Central memory CD8-positive, alpha-beta T cell (primary cell): ENCODE measurements at regions not wholly inside any gene's neighbourhood (a gene's known extent, or its start where the extent isn't known, plus 50 kb on each side); places are given as distances from the start of the nearest gene placed in this dataset.

Experiments
- ATAC-seq: fragments of 150-1000 bp; cut with Tn5 transposase; replicated peaks from 2 replicates; pipeline ENCODE4 v1.10.0; 2022; ENCODE audit warnings: mild to moderate bottlenecking, moderate FRiP score, moderate number of reproducible peaks; ENCODE audit not compliant: poor library complexity, severe bottlenecking; ENCODE audit errors: extremely low read depth
- DNase-seq, 2 donors: peaks; one replicate each; pipeline ENCODE4 v3.0.0; 2021; ENCODE audit warnings: low spot score in 2 of 2
- H3K27ac Mint-ChIP-seq: one replicate; pipeline ENCODE4 v1.8.0; 2022; ENCODE audit warnings: low read depth, mild to moderate bottlenecking, moderate library complexity, mixed read lengths
- H3K27me3 Mint-ChIP-seq: one replicate; pipeline ENCODE4 v1.8.0; 2022; ENCODE audit warnings: mixed read lengths
- H3K36me3 Mint-ChIP-seq: one replicate; pipeline ENCODE4 v1.8.0; 2022; ENCODE audit warnings: mild to moderate bottlenecking, moderate library complexity, mixed read lengths; ENCODE audit not compliant: insufficient read depth
- H3K4me1 Mint-ChIP-seq: one replicate; pipeline ENCODE4 v1.8.0; 2022; ENCODE audit warnings: mixed read lengths
- H3K4me3 Mint-ChIP-seq: one replicate; pipeline ENCODE4 v1.8.0; 2022; ENCODE audit warnings: mild to moderate bottlenecking, moderate library complexity, mixed read lengths
- H3K9me3 Mint-ChIP-seq: one replicate; pipeline ENCODE4 v1.8.0; 2022; ENCODE audit warnings: mixed read lengths

DNA sequence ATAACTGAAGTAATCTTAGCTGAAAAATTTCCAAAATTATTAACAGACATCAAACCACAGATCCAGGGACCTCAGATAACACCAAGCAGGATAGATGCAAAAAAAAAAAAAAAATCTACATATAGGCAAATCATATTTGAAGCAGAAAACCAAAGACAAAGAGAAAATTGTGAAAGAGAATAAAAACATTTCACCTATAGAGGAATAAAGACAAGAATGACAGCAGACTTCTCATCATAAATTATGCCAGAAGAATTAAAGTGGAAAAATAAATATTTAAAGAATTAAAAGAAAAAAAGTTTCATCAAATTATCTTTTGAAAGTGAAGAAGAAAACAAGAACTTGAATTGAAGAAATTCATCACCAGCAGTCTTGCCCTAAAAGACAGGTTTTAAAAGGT, 467.5 kb downstream of the GPAM start:
- ATAC-seq (no peak), DNase-seq (no peak)
- Mint-ChIP-seq H3K27me3 (peaks cover 8% of the 10 kb centered on the region), H3K36me3 (no peaks in the 10 kb centered on the region), H3K27ac (no peak overlapping the region), H3K4me1 (no peaks in the 10 kb centered on the region), H3K9me3 (no peaks in the 10 kb centered on the region), H3K4me3 (no peak overlapping the region)

DNA sequence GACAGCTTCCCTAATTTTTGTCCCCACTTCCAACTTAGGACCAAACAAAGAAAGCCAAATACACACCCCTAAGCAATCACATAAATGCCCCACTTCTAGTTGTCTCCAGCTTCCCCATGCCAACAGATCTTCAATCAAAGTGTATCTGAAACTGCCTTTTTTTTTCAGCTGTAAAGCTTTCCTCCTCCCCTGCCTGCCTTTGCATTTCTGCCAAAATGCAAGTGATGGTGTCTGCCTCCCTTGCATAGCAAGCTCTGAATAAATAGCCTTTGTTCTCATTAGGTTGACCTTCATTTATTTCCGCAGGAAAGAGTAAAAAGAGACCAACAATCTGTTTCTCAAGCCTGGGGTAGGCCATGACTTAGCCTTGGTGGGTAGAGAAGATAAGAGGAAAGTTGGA, 459.4 kb downstream of the GPAM start:
- Mint-ChIP-seq H3K9me3 (no peaks in the 10 kb centered on the region), H3K4me1 (no peaks in the 10 kb centered on the region), H3K27ac (no peak overlapping the region), H3K4me3 (no peak overlapping the region), H3K36me3 (no peaks in the 10 kb centered on the region), H3K27me3 (no peaks in the 10 kb centered on the region)
- DNase-seq, result no peak
- no peak for ATAC-seq

DNA sequence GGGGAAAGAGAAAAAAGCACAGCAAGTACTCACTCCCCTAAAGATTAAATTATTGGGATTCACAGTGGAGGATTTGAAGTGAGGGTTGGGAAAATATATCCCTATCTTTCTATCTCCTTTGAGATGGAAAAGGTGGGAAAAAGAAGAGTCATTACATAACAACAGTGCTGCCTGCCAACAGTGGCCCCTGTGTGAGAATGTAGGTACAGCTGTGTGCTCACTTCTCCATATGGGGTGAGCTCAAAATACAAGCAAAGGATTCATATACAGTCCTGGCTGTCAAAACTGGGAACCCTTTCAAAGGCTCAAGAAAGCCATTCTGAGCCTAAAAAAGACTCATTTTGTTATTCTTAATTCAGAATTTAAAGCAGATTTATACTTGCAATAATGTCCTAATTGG, 458.5 kb downstream of the GPAM start:
- no peak overlapping the region for H3K4me3 Mint-ChIP-seq
- no peak for ATAC-seq
- no peaks in the 10 kb centered on the region for H3K4me1 Mint-ChIP-seq
- no peaks in the 10 kb centered on the region for H3K27me3 Mint-ChIP-seq
- H3K9me3 Mint-ChIP-seq, result no peaks in the 10 kb centered on the region
- H3K27ac Mint-ChIP-seq, result no peak overlapping the region
- no peak for DNase-seq
- no peaks in the 10 kb centered on the region for H3K36me3 Mint-ChIP-seq

DNA sequence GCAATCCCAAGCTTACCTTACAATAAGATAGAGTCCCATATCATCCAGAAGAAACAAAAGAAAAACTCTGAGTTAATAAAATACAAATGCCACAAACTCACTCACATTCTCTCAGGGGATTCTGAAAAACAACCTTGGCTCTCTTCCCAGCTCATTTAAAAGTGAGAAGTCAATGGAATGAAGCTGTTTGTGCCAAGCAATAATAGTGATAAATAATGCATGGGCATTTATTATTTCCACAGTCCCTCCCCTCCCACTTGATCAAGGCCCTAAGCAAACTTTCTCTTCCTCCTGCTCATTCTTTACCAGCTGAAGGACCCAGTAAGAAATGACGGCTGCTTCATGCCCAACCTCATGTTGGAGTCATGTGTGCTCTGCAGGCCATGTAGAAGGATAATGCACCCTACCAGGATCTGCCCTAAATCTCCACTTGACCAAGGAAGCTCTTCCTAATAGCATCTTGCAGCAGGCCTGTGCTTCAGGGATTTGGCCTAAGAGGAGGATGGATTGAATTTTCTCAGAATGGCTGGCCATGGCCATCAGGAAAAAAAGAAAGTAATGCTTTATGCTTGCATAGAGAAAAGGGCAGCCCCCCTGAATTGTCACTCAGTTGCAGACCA, 451.3 kb downstream of the GPAM start:
- ATAC-seq, result no peak
- peaks cover 5% of the 10 kb centered on the region for H3K9me3 Mint-ChIP-seq
- no peak for DNase-seq
- H3K4me3 Mint-ChIP-seq, result no peak overlapping the region
- no peaks in the 10 kb centered on the region for H3K36me3 Mint-ChIP-seq
- no peak overlapping the region for H3K27ac Mint-ChIP-seq
- no peaks in the 10 kb centered on the region for H3K4me1 Mint-ChIP-seq
- no peaks in the 10 kb centered on the region for H3K27me3 Mint-ChIP-seq

DNA sequence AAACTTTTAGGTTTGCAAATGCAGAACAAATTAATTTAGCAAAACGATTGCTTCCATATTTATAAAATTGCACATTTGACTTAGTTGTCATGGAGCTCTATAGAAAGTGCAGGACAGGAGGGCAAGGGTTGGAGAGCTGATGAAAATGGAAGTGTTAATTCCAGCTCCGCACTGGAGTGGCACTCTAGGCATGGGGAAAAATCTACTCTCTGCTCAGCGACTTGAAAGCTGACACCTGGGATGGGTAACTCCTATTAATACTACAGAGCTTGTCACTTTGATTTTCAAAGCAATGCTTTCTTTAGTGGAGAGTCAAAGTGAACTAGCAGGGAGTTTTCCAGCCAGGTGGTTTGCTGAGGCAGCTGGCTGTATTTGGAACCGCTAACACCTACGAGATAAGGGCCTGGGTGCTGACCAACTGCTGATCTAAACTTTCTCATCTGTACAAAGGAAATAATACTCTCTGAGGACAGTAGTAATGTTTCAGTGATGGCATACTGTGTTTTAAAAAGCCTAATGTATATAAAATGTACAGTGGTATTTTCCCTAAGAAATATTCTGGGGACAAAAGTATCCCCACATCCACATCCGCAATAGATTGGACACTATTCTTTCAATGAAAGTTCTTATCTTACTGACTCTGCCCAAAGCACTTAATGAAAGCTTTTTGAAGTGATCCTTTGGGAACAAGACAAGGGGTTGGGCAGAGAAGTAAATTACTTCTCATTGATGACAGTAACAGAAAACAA, 444.3 kb downstream of the GPAM start:
- Mint-ChIP-seq H3K4me3 (no peak overlapping the region), H3K27ac (no peak overlapping the region), H3K36me3 (no peaks in the 10 kb centered on the region), H3K9me3 (no peaks in the 10 kb centered on the region), H3K4me1 (no peaks in the 10 kb centered on the region), H3K27me3 (no peaks in the 10 kb centered on the region)
- ATAC-seq (no peak), DNase-seq (no peak)

DNA sequence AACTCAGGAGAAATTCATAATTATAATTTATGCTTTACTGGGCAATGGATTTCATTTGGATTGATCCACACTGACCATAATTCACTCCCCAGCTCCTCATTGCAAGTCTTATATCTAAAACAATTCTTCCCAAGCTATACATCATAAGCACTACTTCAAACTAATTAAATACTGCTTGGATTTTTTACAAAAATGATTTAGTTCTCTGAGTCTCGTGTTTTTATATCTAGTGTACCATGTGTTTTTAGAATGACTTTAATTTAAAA, 443.8 kb downstream of the GPAM start:
- Mint-ChIP-seq H3K9me3 (no peaks in the 10 kb centered on the region), H3K27ac (no peak overlapping the region), H3K4me3 (no peak overlapping the region), H3K4me1 (no peaks in the 10 kb centered on the region), H3K36me3 (no peaks in the 10 kb centered on the region), H3K27me3 (no peaks in the 10 kb centered on the region)
- DNase-seq (no peak), ATAC-seq (no peak)

DNA sequence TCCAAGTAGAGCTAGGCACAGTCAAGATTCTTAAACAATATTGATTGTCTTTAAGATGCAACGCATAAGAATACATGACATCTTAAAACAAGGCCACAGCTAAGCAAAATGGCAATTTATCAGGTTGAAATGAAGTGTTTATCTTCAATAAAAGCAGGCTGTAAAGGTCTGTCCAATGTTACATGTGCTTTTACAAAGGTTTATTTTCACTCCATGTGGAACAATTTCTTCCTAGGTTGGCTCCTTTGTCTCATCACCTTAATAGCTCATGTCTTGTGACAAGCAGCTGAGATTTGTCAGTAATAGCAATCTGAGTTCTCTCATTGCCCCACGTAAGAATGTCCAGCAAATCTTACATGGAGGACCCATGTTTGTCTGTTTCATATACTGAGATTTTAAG, 437.6 kb downstream of the GPAM start:
- no peaks in the 10 kb centered on the region for H3K9me3 Mint-ChIP-seq
- no peak for DNase-seq
- H3K4me1 Mint-ChIP-seq, result no peaks in the 10 kb centered on the region
- H3K36me3 Mint-ChIP-seq, result no peaks in the 10 kb centered on the region
- H3K27ac Mint-ChIP-seq, result no peak overlapping the region
- H3K27me3 Mint-ChIP-seq, result no peaks in the 10 kb centered on the region
- no peak overlapping the region for H3K4me3 Mint-ChIP-seq
- no peak for ATAC-seq

DNA sequence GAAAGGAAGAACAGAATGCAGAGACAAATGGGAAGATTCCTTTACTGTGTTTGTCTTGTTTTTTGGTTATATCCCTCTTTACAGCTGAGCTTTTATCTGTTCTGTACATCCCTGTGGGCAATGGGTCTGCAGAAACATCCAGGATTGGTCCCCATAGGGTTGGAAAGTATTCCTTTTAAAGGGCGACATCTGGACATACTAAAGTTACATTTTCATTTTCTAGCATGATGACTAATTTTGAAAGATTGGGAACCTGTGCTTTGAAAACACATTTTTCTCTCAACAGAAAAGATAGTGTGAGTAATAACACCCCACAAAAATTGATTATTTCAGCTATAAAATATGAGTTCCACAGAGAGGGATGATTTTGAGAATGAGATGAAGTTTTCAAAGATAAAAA, 435.8 kb downstream of the GPAM start:
- H3K36me3 Mint-ChIP-seq, result no peaks in the 10 kb centered on the region
- H3K4me1 Mint-ChIP-seq, result no peaks in the 10 kb centered on the region
- no peak overlapping the region for H3K4me3 Mint-ChIP-seq
- no peaks in the 10 kb centered on the region for H3K9me3 Mint-ChIP-seq
- no peaks in the 10 kb centered on the region for H3K27me3 Mint-ChIP-seq
- DNase-seq (no peak), ATAC-seq (no peak)
- H3K27ac Mint-ChIP-seq, result no peak overlapping the region

DNA sequence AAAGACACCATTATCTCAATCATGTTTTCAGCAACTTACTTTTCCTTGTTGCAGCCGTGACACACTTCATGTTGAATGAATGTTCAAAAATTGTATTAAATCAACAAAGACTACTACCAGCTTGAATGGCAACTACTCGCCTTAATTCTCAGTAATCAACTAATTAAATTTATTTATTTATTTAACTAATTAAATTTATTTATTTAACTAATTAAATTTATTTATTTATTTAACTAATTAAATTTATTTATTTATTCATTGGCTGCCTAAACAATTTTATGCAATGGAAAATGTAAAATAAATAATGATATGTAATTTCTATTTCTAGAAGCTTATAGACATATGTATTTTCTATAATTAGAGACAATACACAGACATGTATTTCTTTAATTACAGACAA, 435.4 kb downstream of the GPAM start:
- DNase-seq, result no peak

DNA sequence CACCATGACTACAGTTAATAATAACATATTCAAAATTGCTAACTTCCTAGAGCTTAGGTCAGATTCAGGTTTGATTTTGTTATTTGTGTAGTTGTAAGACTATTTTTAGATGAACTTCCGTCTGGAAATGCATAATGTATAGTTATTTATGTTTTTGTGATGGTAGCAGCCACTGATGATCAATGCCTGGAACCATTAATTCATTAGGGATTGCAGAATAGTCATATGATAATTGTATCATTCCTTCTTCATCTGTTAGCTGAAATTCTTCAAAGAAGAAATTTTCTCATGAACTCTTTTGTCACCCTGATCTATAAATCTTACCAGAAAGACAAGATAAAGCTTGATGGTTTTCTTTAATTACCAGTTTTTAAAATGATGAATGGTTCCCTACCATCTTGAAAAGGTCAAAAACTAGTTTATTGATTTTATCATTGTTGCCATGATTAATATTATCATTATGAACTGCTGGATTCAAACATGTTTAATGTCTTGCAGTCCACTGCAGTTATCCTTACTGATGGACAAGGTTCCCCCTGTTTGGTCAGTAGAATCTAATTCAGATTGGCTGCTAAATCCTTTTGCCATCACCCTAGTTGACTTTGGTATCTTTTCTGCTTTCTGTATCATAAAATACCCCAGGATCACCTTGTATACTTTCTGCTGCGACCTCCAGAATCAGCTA, 433.3 kb downstream of the GPAM start:
- Mint-ChIP-seq H3K4me3 (no peak overlapping the region), H3K9me3 (no peaks in the 10 kb centered on the region), H3K36me3 (no peaks in the 10 kb centered on the region), H3K4me1 (no peaks in the 10 kb centered on the region), H3K27ac (no peak overlapping the region), H3K27me3 (peaks cover under 1% of the 10 kb centered on the region)
- no peak for DNase-seq
- ATAC-seq, result no peak

More for the DNA sequence above, 435.4 kb downstream of the GPAM start:
- Mint-ChIP-seq H3K27ac (no peak overlapping the region), H3K9me3 (no peaks in the 10 kb centered on the region), H3K27me3 (no peaks in the 10 kb centered on the region), H3K4me3 (no peak overlapping the region), H3K4me1 (no peaks in the 10 kb centered on the region), H3K36me3 (no peaks in the 10 kb centered on the region)
- ATAC-seq, result no peak

DNA sequence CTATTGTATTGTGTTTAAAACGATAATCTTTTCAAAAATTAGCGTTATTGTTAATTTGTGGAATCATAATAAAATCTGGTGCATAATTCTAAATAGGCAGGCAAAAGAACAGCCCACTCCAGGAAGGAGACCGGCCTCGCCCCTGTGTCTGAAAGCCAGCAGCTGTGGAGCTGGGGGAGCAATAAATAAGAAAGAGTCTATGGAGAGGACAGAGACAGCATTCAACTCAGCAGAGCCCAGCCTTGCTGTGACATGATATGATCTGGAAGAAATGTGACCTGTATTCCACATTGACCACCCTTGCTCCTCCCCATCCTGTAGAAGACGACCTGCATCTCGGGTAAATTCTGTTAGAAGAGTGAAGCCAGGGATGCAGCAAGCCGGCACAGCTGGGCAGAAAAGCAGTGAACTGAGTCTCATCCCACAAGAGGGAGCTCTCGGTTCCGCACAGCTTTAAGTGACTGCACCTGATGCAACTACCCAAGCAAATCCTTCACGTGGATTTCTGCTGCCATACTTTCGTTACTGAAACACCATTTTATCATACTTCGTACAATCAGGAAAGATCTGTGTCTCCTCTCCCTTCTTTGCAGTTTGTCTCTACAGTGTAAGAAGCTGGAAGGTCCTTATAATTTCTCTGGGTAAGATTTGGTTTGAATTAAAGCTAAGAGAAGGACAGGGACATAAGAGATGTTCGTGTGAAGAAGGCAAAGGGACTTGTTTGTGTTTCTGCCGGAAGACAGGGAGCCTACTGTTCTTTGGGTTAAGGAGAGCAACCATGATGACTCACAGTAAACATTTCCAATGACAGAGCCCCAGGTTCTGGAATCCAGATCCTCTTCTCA, 427.1 kb downstream of the GPAM start:
- Mint-ChIP-seq H3K4me3 (no peak overlapping the region), H3K36me3 (no peaks in the 10 kb centered on the region), H3K27ac (no peak overlapping the region), H3K27me3 (peaks cover 20% of the 10 kb centered on the region), H3K9me3 (no peaks in the 10 kb centered on the region), H3K4me1 (no peaks in the 10 kb centered on the region)
- no peak for ATAC-seq
- no peak for DNase-seq

DNA sequence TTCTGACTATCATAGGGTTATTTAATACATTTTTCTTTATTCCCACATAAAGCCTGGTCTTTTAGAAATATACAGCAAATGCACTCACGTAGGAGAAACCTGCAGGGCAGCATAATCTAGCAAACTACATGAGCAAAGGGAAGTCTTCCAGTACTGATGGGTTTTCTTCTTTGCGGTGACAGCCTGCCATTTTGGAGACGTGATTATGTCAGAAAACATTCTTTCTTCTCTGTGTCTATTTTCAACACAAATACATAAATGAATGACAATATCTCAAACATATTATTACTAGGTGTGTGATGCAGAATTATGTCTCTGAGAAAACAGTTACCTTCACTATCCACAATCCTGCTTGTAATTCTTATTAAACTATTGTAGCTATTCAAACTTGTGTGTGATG, 425.0 kb downstream of the GPAM start:
- H3K4me1 Mint-ChIP-seq, result no peaks in the 10 kb centered on the region
- no peak overlapping the region for H3K4me3 Mint-ChIP-seq
- no peaks in the 10 kb centered on the region for H3K9me3 Mint-ChIP-seq
- ATAC-seq (no peak), DNase-seq (no peak)
- peaks cover 20% of the 10 kb centered on the region for H3K27me3 Mint-ChIP-seq
- H3K27ac Mint-ChIP-seq, result no peak overlapping the region
- no peaks in the 10 kb centered on the region for H3K36me3 Mint-ChIP-seq
